Gastrocnemius medialis (tissue), 4 donors: ENCODE measurements at regions not wholly inside any gene's neighbourhood (a gene's known extent, or its start where the extent isn't known, plus 50 kb on each side); places are given as distances from the start of the nearest gene placed in this dataset.

Experiments used
- ATAC-seq, 2 donors: fragments of 150-250 bp; one replicate each; pipeline ENCODE4 v1.9.1; 2016
- DNase-seq, 2 donors: peaks; one replicate each; pipeline ENCODE4 v3.0.0-alpha.2; 2019
- H3K27ac ChIP-seq, 4 donors: fragments of 200-600 bp; sonication (generic); 1 replicate in 1 of 4; 2 replicates in 3 of 4; pipeline ENCODE4 v1.5.1; 2016 to 2018; ENCODE audit warnings: mild to moderate bottlenecking in 2 of 4, moderate library complexity in 1 of 4
- H3K27me3 ChIP-seq, 3 donors: fragments of 200-600 bp; sonication (generic) in 2 of 3; 1 replicate in 1 of 3; 2 replicates in 2 of 3; pipeline versions ENCODE4 v1.5.1 to v1.6.0; 2016 to 2019; ENCODE audit warnings: mild to moderate bottlenecking in 1 of 3, moderate library complexity in 1 of 3
- H3K36me3 ChIP-seq, 2 donors: fragments of 200-600 bp; sonication (generic) in 1 of 2; one replicate each; pipeline ENCODE4 v1.5.1; 2017 to 2018
- H3K4me1 ChIP-seq, 2 donors: fragments of 200-600 bp; sonication (generic) in 1 of 2; one replicate each; pipeline ENCODE4 v1.5.1; 2016 to 2017; ENCODE audit warnings: mild to moderate bottlenecking in 2 of 2
- H3K4me3 ChIP-seq, 4 donors: fragments of 200-600 bp; sonication (generic) in 3 of 4; 1 replicate in 1 of 4; 2 replicates in 3 of 4; pipeline ENCODE4 v1.5.1; 2016 to 2019; ENCODE audit warnings: mild to moderate bottlenecking in 2 of 4
- H3K9me3 ChIP-seq, 3 donors: fragments of 200-600 bp; sonication (generic) in 2 of 3; 1 replicate in 1 of 3; 2 replicates in 2 of 3; pipeline ENCODE4 v1.5.1; 2016 to 2019
- POLR2A ChIP-seq, 2 donors: fragments of 450-650 bp; IDR thresholded peaks; one replicate each; pipeline ENCODE4 v1.6.1; 2017; ENCODE audit warnings: antibody characterized with exemption in 2 of 2, mild to moderate bottlenecking in 2 of 2, moderate library complexity in 2 of 2
- in situ Hi-C, 4 donors: fragments of 200-750 bp; cut with MboI; loops; one replicate each; pipeline versions ENCODE4 v1.15.0 to v1.8.0; 2017; ENCODE audit warnings: low sequenced_read_pairs in 4 of 4
- intact Hi-C: fragments of 100-400 bp; cut with DNase I; formaldehyde crosslinking; loops from one replicate; pipeline ENCODE4 v1.15.1; 2023; ENCODE audit warnings: low total_unique reads
- TF ChIP-seq, protein P1 (sequence below), 5 experiments: fragments of 450-650 bp in 3 of 5; fragments of 200-600 bp in 2 of 5; sonication (generic) in 2 of 5; IDR thresholded peaks in 4 of 5; conservative IDR thresholded peaks in 1 of 5; 1 replicate in 4 of 5; 2 replicates in 1 of 5; pipeline ENCODE4 v1.5.1; 2016 to 2019; ENCODE audit warnings: antibody characterized with exemption in 5 of 5, mild to moderate bottlenecking in 3 of 5, moderate library complexity in 3 of 5

DNA sequence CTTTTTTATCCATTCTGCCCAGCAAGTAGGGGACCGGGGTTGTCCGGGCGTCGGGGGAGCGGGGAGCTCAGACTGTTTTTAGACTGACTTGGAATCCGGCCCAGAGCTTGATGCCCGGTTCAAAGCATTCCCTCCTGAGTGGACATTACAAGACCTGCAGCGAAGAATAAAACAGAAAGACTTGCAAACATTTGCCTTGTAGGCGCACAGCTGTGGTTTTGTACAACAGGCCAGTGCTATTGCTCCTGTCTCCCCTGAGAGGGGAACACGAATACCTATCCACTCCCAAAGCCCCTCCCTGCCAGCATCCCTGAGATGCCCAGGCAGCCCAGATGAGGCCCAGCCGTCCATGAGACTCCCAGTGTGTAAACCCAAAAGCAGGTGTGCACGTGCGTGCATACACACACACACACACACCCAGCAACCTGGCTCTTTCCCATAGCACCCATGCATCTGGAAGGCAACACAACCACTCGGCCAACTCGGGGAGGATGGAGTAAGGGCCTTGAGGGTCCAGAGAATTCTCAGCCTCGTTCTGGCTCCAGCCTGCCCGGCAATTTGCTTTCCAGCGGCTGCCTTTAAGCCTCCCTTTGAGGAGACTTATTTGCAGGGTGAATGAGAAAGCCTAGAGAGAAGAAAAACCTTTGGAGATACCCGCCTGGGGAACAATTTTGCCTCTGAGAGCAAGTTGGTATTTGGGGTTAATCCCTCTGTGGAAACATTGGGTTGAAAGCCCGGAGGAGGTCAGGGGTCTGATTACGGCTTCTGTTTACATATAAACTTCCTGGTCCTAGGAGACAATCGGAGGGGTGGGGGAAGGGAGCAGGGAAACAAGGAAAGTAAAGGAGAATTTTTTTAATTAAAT lies 161.0 kb upstream of the HES1 start:
- Histone ChIP-seq H3K9me3 (no peaks in the 10 kb centered on the region), H3K27ac (no peak overlapping the region), H3K27me3 (no peaks in the 10 kb centered on the region), H3K4me1 (peaks cover 4 to 22% of the 10 kb centered on the region in 2 donors), H3K36me3 (no peaks in the 10 kb centered on the region), H3K4me3 (no peak overlapping the region)
- in situ Hi-C loops, result loop anchor here in 2 of 4 donors (25.0 kb wide), 2 partner anchors 162 to 188 kb away; partner anchors contain the start of gene HES1 (in 1 of the 2)
- DNase-seq (no peak), ATAC-seq (no peak)
- TF ChIP-seq, protein P1, sequence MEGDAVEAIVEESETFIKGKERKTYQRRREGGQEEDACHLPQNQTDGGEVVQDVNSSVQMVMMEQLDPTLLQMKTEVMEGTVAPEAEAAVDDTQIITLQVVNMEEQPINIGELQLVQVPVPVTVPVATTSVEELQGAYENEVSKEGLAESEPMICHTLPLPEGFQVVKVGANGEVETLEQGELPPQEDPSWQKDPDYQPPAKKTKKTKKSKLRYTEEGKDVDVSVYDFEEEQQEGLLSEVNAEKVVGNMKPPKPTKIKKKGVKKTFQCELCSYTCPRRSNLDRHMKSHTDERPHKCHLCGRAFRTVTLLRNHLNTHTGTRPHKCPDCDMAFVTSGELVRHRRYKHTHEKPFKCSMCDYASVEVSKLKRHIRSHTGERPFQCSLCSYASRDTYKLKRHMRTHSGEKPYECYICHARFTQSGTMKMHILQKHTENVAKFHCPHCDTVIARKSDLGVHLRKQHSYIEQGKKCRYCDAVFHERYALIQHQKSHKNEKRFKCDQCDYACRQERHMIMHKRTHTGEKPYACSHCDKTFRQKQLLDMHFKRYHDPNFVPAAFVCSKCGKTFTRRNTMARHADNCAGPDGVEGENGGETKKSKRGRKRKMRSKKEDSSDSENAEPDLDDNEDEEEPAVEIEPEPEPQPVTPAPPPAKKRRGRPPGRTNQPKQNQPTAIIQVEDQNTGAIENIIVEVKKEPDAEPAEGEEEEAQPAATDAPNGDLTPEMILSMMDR (IDR thresholded peaks at IDR 0.05 in 4 of 5, conservative IDR thresholded peaks at IDR 0.05 in 1 of 5), result no peak
- TF ChIP-seq POLR2A (IDR thresholded peaks at IDR 0.05), result no peak
- intact Hi-C loops, result no loop called here

DNA sequence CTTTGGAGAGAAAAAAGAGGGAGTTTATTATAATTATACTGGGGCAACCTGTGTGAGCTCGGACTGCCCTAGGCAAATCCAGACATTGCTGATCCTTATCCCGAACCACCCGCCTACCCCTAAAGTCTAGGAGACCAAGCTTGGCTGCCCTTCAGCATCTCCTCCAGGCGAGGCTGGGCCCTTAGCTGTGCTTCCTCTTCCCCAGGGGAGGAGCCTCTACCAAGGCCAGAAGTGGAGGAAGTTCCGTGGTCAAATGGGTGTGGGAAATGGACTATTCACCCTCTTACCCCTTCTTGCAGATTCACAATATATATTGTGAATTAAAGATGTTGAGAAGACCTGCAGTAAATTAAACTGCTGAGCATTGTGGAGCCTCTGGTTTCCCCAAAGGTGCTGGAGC lies 158.3 kb upstream of the HES1 start:
- DNase-seq (no peak), ATAC-seq (no peak)
- H3K9me3 ChIP-seq, result no peaks in the 10 kb centered on the region
- TF ChIP-seq POLR2A (IDR thresholded peaks at IDR 0.05), result no peak
- H3K27ac ChIP-seq, result no peak overlapping the region
- H3K4me1 ChIP-seq, result peaks cover 17 to 27% of the 10 kb centered on the region in 2 donors
- no peaks in the 10 kb centered on the region for H3K36me3 ChIP-seq
- H3K4me3 ChIP-seq, result no peak overlapping the region
- H3K27me3 ChIP-seq, result no peaks in the 10 kb centered on the region
- intact Hi-C loops, result no loop called here
- in situ Hi-C loops, result loop anchor here in 2 of 4 donors (25.0 kb wide), 2 partner anchors 160 to 190 kb away; partner anchors contain the start of gene HES1 (in 1 of the 2)

DNA sequence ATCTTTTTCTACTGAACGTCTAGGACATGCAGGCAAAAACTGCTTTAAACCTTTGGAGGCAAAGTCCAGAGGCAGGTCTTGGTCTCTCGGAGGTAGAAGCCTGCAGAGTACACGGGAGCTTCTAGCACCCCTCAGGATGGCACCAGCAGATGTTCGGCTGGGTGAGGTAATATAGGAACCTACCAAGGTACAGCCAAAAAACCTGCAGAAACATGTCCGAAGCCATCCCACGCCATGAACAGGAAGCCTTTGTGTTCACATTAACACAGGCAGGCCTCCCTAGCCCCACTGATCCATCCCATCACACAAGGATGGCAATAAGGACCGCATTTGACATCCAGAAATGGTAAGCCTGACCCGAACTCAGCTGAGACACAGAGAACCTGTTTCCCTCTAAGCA lies 157.9 kb upstream of the HES1 start:
- intact Hi-C loops, result no loop called here
- Histone ChIP-seq H3K27me3 (no peaks in the 10 kb centered on the region), H3K9me3 (no peaks in the 10 kb centered on the region), H3K4me1 (peaks cover 21 to 31% of the 10 kb centered on the region in 2 donors), H3K4me3 (no peak overlapping the region), H3K27ac (no peak overlapping the region), H3K36me3 (no peaks in the 10 kb centered on the region)
- DNase-seq (no peak), ATAC-seq (no peak)
- TF ChIP-seq, protein P1 (IDR thresholded peaks at IDR 0.05 in 4 of 5, conservative IDR thresholded peaks at IDR 0.05 in 1 of 5), result no peak
- TF ChIP-seq POLR2A (IDR thresholded peaks at IDR 0.05), result no peak
- in situ Hi-C loops, result loop anchor here in 2 of 4 donors (25.0 kb wide), 2 partner anchors 159 to 191 kb away; partner anchors contain the start of gene HES1 (in 1 of the 2)

DNA sequence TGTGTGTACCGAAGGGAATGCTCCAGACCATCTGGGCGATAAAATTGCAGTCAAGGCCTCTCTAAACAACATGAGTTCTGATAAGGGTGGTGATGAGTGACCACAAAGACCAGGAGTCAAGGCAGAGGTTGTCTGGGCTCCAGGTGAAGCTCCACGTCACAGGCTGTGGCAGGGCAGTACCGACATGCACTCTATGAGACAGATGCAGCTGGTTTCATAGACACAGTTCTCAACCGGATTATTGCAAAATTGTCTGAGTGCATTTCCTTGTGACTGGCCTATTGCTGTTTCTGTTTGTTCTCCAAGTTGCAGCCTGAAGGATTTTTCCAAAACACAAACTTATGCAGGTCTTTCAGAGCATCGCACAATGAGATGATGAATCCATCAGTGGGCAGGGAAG lies 157.5 kb upstream of the HES1 start:
- no peaks in the 10 kb centered on the region for H3K27me3 ChIP-seq

More for the DNA sequence above, 157.5 kb upstream of the HES1 start:
- ATAC-seq, result no peak
- Histone ChIP-seq H3K27ac (no peak overlapping the region), H3K36me3 (no peaks in the 10 kb centered on the region), H3K4me3 (no peak overlapping the region), H3K9me3 (no peaks in the 10 kb centered on the region), H3K4me1 (peaks cover 25 to 31% of the 10 kb centered on the region in 2 donors)
- no peak for DNase-seq
- no peak for TF ChIP-seq POLR2A (IDR thresholded peaks at IDR 0.05)
- TF ChIP-seq, protein P1 (IDR thresholded peaks at IDR 0.05 in 4 of 5, conservative IDR thresholded peaks at IDR 0.05 in 1 of 5), result no peak
- in situ Hi-C loops (loop anchor here in 2 of 4 donors (25.0 kb wide), 2 partner anchors 159 to 191 kb away; partner anchors contain the start of gene HES1 (in 1 of the 2)), intact Hi-C loops (no loop called here)
